ENCODE measurements at regions not wholly inside any gene's neighbourhood (a gene's known extent, or its start where the extent isn't known, plus 50 kb on each side); places are given as distances from the start of the nearest gene placed in this dataset.
"Not testable (repeated sequence)": the region's sequence is repeated elsewhere in the genome, so short reads cannot be mapped to it uniquely, and the experiment has no call there.

DNA sequence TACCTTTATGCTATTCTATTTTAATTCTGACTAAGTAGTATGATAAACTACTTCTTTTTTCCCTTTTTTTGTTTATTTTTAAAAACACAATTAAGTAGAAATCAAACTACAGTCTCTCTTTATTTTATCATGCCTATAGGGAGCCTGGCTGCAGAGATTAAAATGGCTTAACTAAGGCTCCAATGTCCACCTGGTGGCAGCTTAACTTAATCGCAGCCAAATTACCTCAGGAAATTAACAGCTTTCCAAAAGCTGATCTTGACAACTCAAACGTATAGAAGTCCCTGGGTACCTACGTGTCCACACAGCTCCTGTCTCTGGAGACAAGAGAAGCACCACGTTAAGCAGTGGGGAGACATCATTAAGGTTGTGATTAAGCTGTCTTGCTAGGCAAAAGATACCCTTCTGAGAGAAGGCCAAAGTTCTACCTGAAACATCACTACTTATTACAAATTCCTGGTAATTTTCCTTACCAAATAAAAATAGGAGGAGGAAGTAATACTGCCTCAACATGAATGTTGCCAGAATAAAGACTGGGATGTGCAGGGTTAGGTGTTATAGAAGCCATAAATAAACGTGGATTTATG, 63.2 kb upstream of the SNX19 start:
- H3K27ac Mint-ChIP-seq: no peak overlapping the region
- no peak overlapping the region for H3K4me3 Mint-ChIP-seq
- ATAC-seq (replicated peaks): no peak
- H3K36me3 Mint-ChIP-seq (ENCODE audit: low read depth): no peaks in the 10 kb centered on the region
- H3K27me3 Mint-ChIP-seq: peaks cover 38% of the 10 kb centered on the region
- no peaks in the 10 kb centered on the region for H3K4me1 Mint-ChIP-seq
- H3K9me3 Mint-ChIP-seq: peaks cover 11% of the 10 kb centered on the region

DNA sequence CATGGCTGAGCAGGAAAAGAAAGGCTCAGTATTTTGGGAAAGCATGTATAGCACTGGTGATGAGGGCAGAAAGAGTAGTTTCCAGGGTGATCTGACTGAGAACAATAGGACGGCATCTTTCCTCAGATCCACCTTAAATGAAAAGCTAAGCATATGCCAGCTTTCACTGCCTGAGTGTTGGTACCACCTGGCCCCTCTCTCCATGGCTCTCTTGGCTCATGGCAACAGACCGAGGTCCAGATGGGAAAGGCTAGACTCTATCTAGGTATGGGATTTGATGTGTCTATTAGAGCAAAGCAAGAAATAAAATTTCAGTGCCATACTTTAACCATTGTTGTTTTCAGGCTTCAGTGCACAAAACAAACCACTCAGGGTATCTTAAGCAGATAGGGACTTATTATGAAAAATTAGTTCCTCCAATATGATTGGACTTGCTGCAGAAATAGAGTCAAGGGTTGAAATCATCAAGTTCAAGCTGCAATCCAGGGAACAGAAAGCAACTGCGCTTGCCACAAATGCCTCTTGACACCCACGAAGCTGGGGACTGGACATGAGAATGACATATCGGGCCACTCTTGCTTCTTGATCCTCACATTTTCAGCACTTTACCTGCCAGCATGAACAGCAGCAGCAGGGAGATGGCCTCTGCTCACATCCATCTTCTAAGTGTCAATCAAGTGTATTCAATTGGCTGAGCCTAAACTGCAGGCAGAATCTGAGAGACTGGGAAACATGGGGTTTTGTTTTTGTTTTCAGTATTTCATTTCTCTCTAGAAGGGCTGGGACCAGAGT, 64.0 kb upstream of the SNX19 start:
- no peak for ATAC-seq (replicated peaks)
- no peak overlapping the region for H3K27ac Mint-ChIP-seq

DNA sequence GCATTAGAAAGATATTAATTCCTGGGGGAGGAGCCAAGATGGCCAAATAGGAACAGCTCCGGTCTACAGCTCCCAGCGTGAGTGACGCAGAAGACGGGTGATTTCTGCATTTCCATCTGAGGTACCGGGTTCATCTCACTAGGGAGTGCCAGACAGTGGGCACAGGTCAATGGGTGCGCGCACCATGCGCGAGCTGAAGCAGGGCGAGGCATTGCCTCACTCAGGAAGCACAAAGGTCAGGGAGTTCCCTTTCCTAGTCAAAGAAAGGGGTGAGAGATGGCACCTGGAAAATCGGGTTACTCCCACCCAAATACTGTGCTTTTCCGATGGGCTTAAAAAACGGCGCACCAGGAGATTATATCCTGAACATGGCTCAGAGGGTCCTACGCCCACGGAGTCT, 68.0 kb upstream of the SNX19 start:
- not testable (repeated sequence) for H3K4me1 Mint-ChIP-seq; H3K9me3 Mint-ChIP-seq; H3K4me3 Mint-ChIP-seq; H3K27ac Mint-ChIP-seq; H3K36me3 Mint-ChIP-seq (ENCODE audit: low read depth); ATAC-seq (replicated peaks)
- peaks cover 20% of the 10 kb centered on the region for H3K27me3 Mint-ChIP-seq

More for the DNA sequence above, 64.0 kb upstream of the SNX19 start:
- no peaks in the 10 kb centered on the region for H3K36me3 Mint-ChIP-seq (ENCODE audit: low read depth)
- H3K27me3 Mint-ChIP-seq: peaks cover 34% of the 10 kb centered on the region
- peaks cover 11% of the 10 kb centered on the region for H3K9me3 Mint-ChIP-seq
- no peak overlapping the region for H3K4me3 Mint-ChIP-seq
- H3K4me1 Mint-ChIP-seq: no peaks in the 10 kb centered on the region

DNA sequence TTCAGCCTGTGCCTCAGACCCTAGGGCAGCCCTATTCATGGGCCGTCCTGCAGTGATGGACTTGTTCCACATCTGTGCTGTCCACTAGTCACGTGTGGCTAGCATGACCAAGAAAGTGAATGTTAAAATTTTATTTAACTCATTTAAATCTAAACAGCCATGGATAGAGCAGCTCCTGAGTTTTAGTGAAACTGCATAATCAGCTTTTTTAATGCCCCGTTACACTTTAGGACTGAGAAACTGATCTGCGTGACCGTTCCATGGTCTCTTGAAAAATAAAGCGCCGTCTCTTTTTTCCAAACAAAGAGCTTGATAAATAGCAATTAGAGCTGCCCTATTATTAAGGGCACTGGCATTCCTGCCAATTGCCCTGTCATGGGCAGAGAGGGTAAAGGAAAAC, 76.5 kb upstream of the SNX19 start:
- Mint-ChIP-seq H3K36me3 (ENCODE audit: low read depth) (no peaks in the 10 kb centered on the region), H3K4me3 (no peak overlapping the region), H3K27ac (no peak overlapping the region), H3K27me3 (peaks cover 14% of the 10 kb centered on the region), H3K4me1 (no peaks in the 10 kb centered on the region), H3K9me3 (peaks cover 5% of the 10 kb centered on the region)
- ATAC-seq (replicated peaks): no peak

DNA sequence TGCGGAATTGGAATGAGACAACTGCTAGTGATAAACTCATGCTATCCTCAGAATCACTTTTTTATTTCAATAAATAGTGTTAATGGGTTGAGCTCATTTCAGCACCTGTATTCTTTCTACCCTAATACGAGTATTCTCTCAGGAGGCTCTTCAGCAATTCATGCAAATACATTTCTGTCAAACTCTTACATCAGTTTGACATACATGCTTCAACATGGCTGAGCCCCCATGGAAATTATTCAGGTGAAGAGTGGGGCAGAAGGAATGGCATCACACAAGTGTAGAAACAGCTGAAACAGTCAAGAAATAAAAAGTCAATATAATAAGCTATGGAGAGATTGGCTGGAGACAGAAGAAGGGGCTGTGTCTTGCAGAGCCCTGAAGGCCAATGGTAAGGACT, 77.8 kb upstream of the SNX19 start:
- Mint-ChIP-seq H3K36me3 (ENCODE audit: low read depth) (no peaks in the 10 kb centered on the region), H3K27me3 (peaks cover 14% of the 10 kb centered on the region), H3K4me3 (no peak overlapping the region), H3K27ac (no peak overlapping the region), H3K4me1 (no peaks in the 10 kb centered on the region), H3K9me3 (peaks cover 5% of the 10 kb centered on the region)
- no peak for ATAC-seq (replicated peaks)

DNA sequence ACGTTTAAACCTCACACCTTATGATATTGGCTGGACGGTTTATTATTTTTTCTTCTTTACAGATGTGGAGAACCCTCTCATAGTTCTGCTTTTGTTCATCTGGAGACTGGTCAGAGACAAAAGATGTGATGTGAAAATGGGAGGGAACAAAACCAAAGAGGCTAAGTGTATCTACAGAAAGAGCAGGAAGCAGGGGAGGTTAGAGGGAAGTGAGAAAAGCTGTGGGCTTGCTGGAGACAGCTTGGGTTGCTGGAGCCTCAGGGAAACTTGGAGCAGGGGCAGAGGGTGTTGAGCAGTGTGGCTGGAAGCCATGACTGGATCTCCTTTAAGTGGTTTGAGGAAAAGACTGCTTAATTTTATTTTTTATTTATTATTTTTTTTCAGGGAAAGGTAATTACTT, 79.0 kb upstream of the SNX19 start:
- peaks cover 5% of the 10 kb centered on the region for H3K9me3 Mint-ChIP-seq
- no peak overlapping the region for H3K4me3 Mint-ChIP-seq
- no peak for ATAC-seq (replicated peaks)

DNA sequence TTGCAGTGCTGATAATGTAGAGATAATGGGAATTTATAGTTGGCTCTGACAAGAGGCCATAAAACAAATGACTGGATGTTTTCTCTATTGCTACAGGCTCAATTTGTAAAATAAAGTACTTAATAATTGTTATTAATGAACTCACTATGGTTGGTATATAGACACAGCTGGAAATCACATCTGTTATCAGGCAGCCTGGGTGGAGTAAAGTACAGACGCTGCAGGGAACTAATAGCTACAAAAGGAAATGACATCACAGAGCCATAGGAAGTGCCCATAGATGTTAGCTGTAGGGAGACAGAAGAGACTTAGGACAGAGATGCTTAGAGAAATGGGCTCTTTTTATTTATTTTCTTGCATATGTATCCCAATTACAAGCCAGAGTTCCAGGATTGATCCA, 81.0 kb upstream of the SNX19 start:
- no peak overlapping the region for H3K4me3 Mint-ChIP-seq
- H3K36me3 Mint-ChIP-seq (ENCODE audit: low read depth): no peaks in the 10 kb centered on the region
- no peak for ATAC-seq (replicated peaks)
- no peaks in the 10 kb centered on the region for H3K9me3 Mint-ChIP-seq
- no peak overlapping the region for H3K27ac Mint-ChIP-seq
- H3K4me1 Mint-ChIP-seq: no peaks in the 10 kb centered on the region
- peaks cover 11% of the 10 kb centered on the region for H3K27me3 Mint-ChIP-seq

More for the DNA sequence above, 79.0 kb upstream of the SNX19 start:
- peaks cover 14% of the 10 kb centered on the region for H3K27me3 Mint-ChIP-seq
- H3K36me3 Mint-ChIP-seq (ENCODE audit: low read depth): no peaks in the 10 kb centered on the region
- no peaks in the 10 kb centered on the region for H3K4me1 Mint-ChIP-seq
- H3K27ac Mint-ChIP-seq: no peak overlapping the region

DNA sequence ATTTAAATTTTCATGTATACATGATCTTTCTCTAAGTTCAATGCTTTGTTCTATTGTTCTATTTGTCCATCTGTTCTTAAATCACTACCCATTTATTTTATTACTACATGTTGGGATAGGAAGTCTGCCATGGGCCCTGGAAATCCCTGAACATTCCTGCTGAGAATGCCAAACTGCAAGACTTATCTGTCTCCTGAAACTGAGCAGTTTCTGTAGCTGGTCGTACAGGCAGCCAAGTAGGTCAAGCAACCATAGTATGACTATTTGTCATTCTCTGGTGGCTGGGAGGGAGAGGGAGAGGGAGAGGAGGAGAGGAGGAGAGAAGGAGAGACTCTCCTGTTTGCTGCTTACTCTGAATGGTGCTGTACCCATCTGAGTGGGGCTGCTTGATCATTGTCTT, 82.8 kb upstream of the SNX19 start:
- Mint-ChIP-seq H3K9me3 (no peaks in the 10 kb centered on the region), H3K27me3 (peaks cover 12% of the 10 kb centered on the region), H3K4me1 (no peaks in the 10 kb centered on the region), H3K27ac (no peak overlapping the region), H3K4me3 (no peak overlapping the region), H3K36me3 (ENCODE audit: low read depth) (no peaks in the 10 kb centered on the region)
- ATAC-seq (replicated peaks): no peak

DNA sequence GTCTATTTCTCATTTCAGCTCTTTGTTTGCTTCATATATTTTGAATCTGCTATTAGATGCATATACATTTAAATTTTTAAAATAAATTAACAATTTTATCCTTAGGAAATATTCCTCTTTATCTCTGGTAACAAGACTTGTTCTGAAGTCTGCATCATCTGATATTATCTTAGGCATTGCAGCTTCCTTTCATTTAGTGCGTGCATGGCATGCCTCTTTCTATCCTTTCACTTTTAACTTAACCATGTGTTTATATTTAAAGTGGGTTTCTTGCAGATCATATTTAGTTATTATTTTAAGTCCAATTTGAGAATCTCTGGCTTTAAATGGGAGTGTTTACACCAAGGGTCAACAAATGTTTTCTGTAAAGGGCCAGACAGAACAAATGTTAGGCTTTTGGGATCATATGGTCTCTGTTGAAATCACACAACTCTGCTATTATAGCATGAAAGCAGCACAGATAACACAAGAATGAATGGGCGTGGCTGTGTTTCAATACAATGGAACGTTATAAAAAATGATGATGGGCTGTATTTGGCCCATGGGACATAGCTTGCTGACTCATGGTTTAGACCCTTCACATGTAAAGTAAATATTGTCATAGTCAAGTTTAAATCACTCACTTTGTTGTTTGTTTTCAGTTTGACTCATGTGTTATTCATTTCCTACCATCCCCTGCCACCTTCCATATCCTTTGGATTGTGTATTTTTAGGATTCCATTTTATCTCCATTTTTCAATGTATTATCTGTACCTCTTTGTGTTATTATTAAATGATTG, 83.9 kb upstream of the SNX19 start:
- Mint-ChIP-seq H3K4me1 (no peaks in the 10 kb centered on the region), H3K4me3 (no peak overlapping the region), H3K36me3 (ENCODE audit: low read depth) (no peaks in the 10 kb centered on the region), H3K27me3 (peaks cover 5% of the 10 kb centered on the region), H3K27ac (no peak overlapping the region), H3K9me3 (no peaks in the 10 kb centered on the region)
- ATAC-seq (replicated peaks): no peak

DNA sequence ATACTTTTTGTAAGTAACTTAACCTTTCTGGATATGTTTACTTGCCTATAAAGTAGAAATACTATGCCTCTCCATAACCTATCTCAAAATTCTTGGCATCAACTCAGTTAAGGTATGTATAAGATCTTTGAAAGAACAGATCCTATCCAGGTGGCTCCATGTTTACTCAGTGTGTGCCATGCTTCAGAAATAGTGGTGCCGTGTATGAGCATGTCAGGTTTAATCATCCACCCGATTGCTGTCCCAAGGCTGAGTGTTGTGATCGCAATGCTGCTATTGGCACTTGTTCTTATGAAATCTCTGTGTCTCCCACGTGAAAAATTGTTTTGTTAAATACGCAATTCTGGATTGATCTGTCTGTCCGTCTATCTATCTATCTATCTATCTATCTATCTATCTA, 85.9 kb upstream of the SNX19 start:
- no peak overlapping the region for H3K27ac Mint-ChIP-seq

DNA sequence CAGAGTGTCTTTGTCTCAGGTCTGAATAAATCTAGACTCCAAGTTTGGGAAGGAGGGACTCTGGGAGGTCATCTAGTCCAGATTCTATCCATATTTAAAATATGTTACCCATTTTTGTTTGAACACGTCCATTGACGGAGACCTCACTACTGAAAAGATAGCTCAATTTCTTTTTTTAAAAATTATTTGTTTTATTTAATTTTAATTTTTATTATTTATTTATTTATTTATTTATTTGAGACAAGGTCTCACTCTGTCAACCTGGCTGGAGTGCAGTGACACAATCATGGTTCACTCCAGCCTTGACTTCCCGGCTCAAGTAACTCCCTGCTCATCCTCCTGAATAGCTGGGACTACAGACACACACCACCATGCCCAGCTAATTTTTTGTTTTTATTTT, 89.5 kb upstream of the SNX19 start:
- Mint-ChIP-seq H3K27ac (no peak overlapping the region), H3K9me3 (peaks cover 6% of the 10 kb centered on the region), H3K27me3 (peaks cover 11% of the 10 kb centered on the region), H3K4me3 (no peak overlapping the region), H3K4me1 (no peaks in the 10 kb centered on the region), H3K36me3 (ENCODE audit: low read depth) (no peaks in the 10 kb centered on the region)
- no peak for ATAC-seq (replicated peaks)

More for the DNA sequence above, 85.9 kb upstream of the SNX19 start:
- no peak for ATAC-seq (replicated peaks)
- no peaks in the 10 kb centered on the region for H3K4me1 Mint-ChIP-seq
- H3K4me3 Mint-ChIP-seq: no peak overlapping the region
- no peaks in the 10 kb centered on the region for H3K9me3 Mint-ChIP-seq
- peaks cover 3% of the 10 kb centered on the region for H3K27me3 Mint-ChIP-seq
- no peaks in the 10 kb centered on the region for H3K36me3 Mint-ChIP-seq (ENCODE audit: low read depth)

DNA sequence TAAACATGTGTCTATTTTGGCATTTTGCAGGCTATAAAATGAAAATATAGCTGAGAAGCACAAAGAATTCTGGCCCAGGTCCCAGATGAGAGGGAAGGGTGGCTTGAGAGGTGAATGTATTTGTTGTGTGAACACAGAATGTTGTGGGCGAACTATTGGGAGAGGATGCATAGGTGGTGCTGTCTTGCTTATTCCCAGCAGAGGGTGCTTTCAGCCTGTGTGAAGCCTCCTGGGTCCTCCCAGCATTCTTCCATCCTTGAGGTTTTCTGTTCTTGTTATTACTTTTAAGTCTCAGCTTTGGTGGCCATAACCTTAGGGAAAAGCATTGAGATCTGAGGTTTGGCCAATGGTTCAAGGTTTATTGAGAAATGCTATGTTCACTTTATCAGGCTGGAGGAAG, 108.7 kb upstream of the SNX19 start:
- no peak for ATAC-seq (replicated peaks)
- H3K27ac Mint-ChIP-seq: no peak overlapping the region
- H3K27me3 Mint-ChIP-seq: peaks cover under 1% of the 10 kb centered on the region
- no peak overlapping the region for H3K4me3 Mint-ChIP-seq
- no peaks in the 10 kb centered on the region for H3K36me3 Mint-ChIP-seq (ENCODE audit: low read depth)
- no peaks in the 10 kb centered on the region for H3K9me3 Mint-ChIP-seq
- H3K4me1 Mint-ChIP-seq: no peaks in the 10 kb centered on the region

DNA sequence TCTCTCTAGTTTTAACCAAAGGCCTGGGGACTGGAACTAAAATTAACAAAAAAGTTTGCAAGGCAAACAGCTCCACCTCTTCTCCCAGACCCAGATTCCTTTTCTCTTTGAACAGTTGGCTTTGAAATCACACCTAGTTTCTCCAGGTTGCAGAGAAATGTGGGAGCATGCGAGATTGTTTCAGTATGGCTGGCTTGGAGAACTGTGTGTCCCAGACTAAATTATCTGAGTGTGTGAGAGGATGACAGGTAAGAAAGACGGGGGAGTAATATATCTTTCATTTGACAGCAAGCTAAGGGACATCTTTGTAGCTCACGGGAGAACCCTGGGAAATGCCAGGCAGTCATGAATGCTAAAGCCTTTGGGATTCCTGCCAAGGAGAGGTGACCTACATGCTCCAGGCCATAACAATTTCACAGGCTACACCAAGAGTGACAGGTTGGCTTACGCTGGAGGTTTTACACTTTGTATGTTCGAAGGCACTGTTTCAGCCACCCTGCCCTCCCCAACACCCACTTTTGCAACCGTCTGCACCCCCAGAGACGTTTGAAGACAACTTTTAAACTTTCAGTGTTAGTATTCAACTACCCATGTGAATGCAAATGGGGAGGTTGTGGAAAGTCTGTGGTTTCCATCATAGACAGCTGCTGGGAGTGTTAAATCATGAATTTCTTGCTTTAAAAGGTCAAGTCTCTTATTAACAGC, 109.3 kb upstream of the SNX19 start:
- H3K27ac Mint-ChIP-seq: no peak overlapping the region
- no peak overlapping the region for H3K4me3 Mint-ChIP-seq
- no peaks in the 10 kb centered on the region for H3K4me1 Mint-ChIP-seq
- no peak for ATAC-seq (replicated peaks)
- H3K36me3 Mint-ChIP-seq (ENCODE audit: low read depth): no peaks in the 10 kb centered on the region
- H3K27me3 Mint-ChIP-seq: no peaks in the 10 kb centered on the region
- no peaks in the 10 kb centered on the region for H3K9me3 Mint-ChIP-seq

DNA sequence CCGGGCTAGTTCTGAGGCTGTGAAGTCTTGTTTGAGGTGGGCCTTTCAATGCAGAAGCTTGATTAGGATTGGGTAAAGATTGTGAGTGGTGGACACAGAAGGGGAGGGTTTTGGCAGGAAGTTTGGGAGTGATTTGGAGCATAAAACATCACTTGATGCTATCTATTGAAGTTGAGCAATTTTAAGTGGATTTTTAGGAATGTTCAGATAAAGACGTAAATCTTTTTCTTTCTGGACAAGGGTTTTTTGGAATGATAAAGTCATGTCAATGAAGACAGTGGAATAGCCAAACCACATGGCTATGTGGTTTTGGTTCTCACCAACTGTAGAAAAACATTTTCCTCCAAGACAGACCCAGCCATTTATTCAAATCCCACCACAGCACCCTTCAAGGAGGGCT, 111.2 kb upstream of the SNX19 start:
- Mint-ChIP-seq H3K4me3 (no peak overlapping the region), H3K36me3 (ENCODE audit: low read depth) (no peaks in the 10 kb centered on the region), H3K4me1 (no peaks in the 10 kb centered on the region), H3K27ac (no peak overlapping the region), H3K27me3 (no peaks in the 10 kb centered on the region), H3K9me3 (no peaks in the 10 kb centered on the region)
- ATAC-seq (replicated peaks): no peak
